OCI-LY7 (cell line): ENCODE measurements at regions not wholly inside any gene's neighbourhood (a gene's known extent, or its start where the extent isn't known, plus 50 kb on each side); places are given as distances from the start of the nearest gene placed in this dataset.

Experiments
- BruUV-seq: library from RNA; stranded (reverse); fragments of 400-500 nt; replicated peaks from 2 replicates; lab custom pipeline; 2021; lab: Mats Ljungman, UMichigan
- CTCF ChIA-PET: fragments of 300-600 bp; sonication (Branson Sonifier 250); formaldehyde crosslinking; loops from one replicate; lab custom pipeline; 2022; ENCODE audit warnings: antibody characterized with exemption; ENCODE audit not compliant: unreplicated experiment; lab: Charles Lee
- POLR2A ChIA-PET: fragments of 300-600 bp; sonication (Branson Sonifier 250); formaldehyde crosslinking; loops from one replicate; lab custom pipeline; 2022; ENCODE audit warnings: antibody characterized with exemption; lab: Charles Lee
- DNase-seq: peaks from one replicate; pipeline ENCODE4 v3.0.0-alpha.2; 2015; ENCODE audit warnings: low spot score
- H2AFZ ChIP-seq: fragments of 200-600 bp; sonication (generic), shearing (Covaris generic); 2 replicates; pipeline ENCODE4 v1.6.1; 2014; ENCODE audit warnings: mild to moderate bottlenecking, antibody characterized with exemption, low read length, moderate library complexity
- H3K27ac ChIP-seq: fragments of 200-600 bp; sonication (generic); 2 replicates; pipeline ENCODE4 v1.5.1; 2014; ENCODE audit warnings: mixed run types, low read depth, mild to moderate bottlenecking, moderate library complexity, low read length, inconsistent platforms; ENCODE audit not compliant: poor library complexity, severe bottlenecking
- H3K36me3 ChIP-seq: fragments of 200-600 bp; sonication (generic); 2 replicates; pipeline ENCODE4 v1.6.1; 2014; ENCODE audit warnings: mild to moderate bottlenecking, antibody characterized with exemption, low read length, moderate library complexity, mixed read lengths; ENCODE audit not compliant: insufficient read depth
- H3K4me1 ChIP-seq: fragments of 200-600 bp; sonication (generic); 2 replicates; pipeline ENCODE4 v1.5.1; 2014; ENCODE audit warnings: mild to moderate bottlenecking, low read length; ENCODE audit not compliant: insufficient read depth, poor library complexity, severe bottlenecking
- H3K4me2 ChIP-seq: fragments of 200-600 bp; sonication (generic); 2 replicates; pipeline ENCODE4 v1.6.1; 2014; ENCODE audit warnings: mild to moderate bottlenecking, low read length
- H3K4me3 ChIP-seq: fragments of 200-600 bp; sonication (generic); 2 replicates; pipeline ENCODE4 v1.5.1; 2014; ENCODE audit warnings: mild to moderate bottlenecking, low read depth, low read length; ENCODE audit not compliant: poor library complexity, severe bottlenecking
- H3K79me2 ChIP-seq: fragments of 200-600 bp; sonication (generic); 2 replicates; pipeline ENCODE4 v1.6.1; 2016; ENCODE audit warnings: low read depth, mild to moderate bottlenecking, low read length, moderate library complexity, mixed read lengths; ENCODE audit not compliant: insufficient read depth
- H3K9me2 ChIP-seq: fragments of 200-600 bp; sonication (generic); 2 replicates; pipeline ENCODE4 v1.6.1; 2016; ENCODE audit warnings: mild to moderate bottlenecking, low read length, mixed read lengths; ENCODE audit not compliant: insufficient read depth
- H3K9me3 ChIP-seq: fragments of 200-600 bp; sonication (generic); 2 replicates; pipeline ENCODE4 v1.6.1; 2014; ENCODE audit warnings: mild to moderate bottlenecking, mixed run types, low read length, mixed read lengths
- H4K20me1 ChIP-seq: fragments of 200-600 bp; sonication (generic); 2 replicates; pipeline ENCODE4 v1.6.1; 2014; ENCODE audit warnings: mild to moderate bottlenecking, antibody characterized with exemption, low read length, moderate library complexity, mixed read lengths; ENCODE audit not compliant: insufficient read depth
- EZH2phosphoT487 ChIP-seq: fragments of 200-600 bp; sonication (generic); IDR thresholded peaks from 2 replicates; pipeline ENCODE4 v1.6.1; 2018; ENCODE audit warnings: low read depth, borderline replicate concordance, mild to moderate bottlenecking, mixed run types, antibody characterized with exemption, low read length, moderate library complexity, mixed read lengths
- intact Hi-C: fragments of 100-400 bp; cut with micrococcal nuclease; formaldehyde crosslinking; loops from one replicate; pipeline ENCODE4 v1.10.0; 2022; ENCODE audit not compliant: unreplicated experiment
- TF ChIP-seq, protein P1 (sequence below): fragments of 200-600 bp; sonication (generic); conservative IDR thresholded peaks from 2 replicates; pipeline ENCODE4 v1.5.1; 2014; ENCODE audit warnings: mild to moderate bottlenecking, antibody characterized with exemption, low read length, moderate library complexity, mixed read lengths

DNA sequence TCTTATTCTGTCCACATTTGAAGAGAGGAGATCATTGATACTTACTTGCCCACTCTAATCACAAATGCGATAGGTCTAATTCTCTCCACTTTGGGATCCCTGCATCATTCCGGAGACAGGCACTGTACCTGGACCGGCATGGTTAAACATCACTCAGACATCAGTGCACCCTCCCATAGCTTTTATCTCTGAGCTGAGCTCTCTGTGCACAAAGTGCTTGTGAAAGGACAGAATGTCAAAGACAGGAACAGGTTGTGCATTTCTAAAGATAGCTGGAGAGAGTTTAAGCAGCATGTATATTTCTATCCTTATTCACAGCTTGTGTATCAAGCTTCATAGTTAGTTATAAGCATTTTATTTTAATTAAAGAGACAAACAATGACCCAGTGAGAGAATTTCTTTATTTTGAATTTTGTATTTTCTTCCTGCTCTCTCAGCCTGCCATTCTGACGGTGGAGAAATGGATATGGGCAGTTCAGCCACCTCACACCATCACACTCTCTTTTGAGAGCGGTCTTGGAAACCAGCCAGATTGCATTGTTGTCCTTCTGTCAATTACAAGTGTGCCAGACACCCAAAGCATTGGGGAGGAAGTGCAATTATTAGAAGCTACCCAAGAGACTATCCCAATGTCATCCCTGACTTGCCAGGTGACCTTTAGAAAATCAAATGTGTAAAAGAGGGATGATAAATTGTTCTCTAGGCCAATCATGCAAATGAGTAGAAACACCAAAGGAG lies 65.2 kb upstream of the CHL1 start:
- Histone ChIP-seq H3K27ac (no peak overlapping the region), H3K9me3 (no peaks in the 10 kb centered on the region), H2AFZ (no peak overlapping the region), H3K4me3 (no peak overlapping the region), H3K4me1 (no peaks in the 10 kb centered on the region), H3K9me2 (no peaks in the 10 kb centered on the region), H3K4me2 (no peak overlapping the region), H4K20me1 (no peaks in the 10 kb centered on the region), H3K36me3 (no peaks in the 10 kb centered on the region), H3K79me2 (no peaks in the 10 kb centered on the region)
- ChIA-PET POLR2A (interaction anchor here (0.6 kb wide), 1 partner anchor 29 kb away, joined by 3 read pairs; no protein-coding TSS in a partner anchor), CTCF (no interaction called here)
- TF ChIP-seq, protein P1, sequence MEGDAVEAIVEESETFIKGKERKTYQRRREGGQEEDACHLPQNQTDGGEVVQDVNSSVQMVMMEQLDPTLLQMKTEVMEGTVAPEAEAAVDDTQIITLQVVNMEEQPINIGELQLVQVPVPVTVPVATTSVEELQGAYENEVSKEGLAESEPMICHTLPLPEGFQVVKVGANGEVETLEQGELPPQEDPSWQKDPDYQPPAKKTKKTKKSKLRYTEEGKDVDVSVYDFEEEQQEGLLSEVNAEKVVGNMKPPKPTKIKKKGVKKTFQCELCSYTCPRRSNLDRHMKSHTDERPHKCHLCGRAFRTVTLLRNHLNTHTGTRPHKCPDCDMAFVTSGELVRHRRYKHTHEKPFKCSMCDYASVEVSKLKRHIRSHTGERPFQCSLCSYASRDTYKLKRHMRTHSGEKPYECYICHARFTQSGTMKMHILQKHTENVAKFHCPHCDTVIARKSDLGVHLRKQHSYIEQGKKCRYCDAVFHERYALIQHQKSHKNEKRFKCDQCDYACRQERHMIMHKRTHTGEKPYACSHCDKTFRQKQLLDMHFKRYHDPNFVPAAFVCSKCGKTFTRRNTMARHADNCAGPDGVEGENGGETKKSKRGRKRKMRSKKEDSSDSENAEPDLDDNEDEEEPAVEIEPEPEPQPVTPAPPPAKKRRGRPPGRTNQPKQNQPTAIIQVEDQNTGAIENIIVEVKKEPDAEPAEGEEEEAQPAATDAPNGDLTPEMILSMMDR = no peak
- no peak for TF ChIP-seq EZH2phosphoT487
- intact Hi-C loops = no loop called here
- DNase-seq = no peak
- no TSS peak for BruUV-seq

DNA sequence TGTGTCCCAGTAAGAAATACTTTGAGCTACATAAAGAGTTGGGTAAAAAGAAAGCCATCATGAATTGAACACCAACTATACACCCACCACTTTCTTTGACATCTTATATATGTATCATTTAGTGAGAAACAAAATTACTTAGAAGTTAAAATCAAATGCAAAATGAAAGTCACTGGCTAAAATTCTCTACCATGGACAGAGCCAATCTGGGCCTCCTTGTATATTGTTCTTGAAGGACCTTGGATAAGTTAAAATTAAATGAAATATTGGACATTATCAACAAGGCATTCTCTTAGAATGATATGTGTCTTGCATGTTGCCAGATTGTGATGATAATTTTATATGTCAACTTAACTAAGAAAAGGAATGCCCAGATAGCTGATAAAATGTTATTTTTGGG lies 64.2 kb upstream of the CHL1 start:
- CTCF ChIA-PET = no interaction called here
- TF ChIP-seq EZH2phosphoT487 = no peak
- TF ChIP-seq, protein P1 = no peak

DNA sequence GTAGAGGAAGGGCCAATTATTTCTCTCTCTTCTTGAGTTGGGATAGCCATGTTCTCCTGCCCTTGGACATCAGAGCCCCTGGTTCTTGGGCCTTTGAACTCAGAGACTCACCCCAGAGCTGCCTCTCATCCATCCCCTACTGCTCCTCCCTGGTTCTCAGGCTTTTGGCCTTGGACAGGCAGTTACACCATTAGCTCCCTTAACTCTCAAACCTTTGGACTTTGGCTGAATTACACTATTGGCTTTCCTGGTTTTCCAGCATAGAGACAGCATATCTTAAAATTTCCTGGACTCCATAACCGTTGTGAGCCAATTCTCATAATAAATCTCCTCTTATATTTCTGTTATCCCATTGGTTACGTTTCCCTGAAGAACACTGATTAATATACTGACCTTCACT lies 63.7 kb upstream of the CHL1 start:
- POLR2A ChIA-PET = interaction anchor here (0.6 to 1.0 kb wide), 2 partner anchors 10 to 85 kb away, joined by 3 read pairs; no protein-coding TSS in a partner anchor
- Histone ChIP-seq H3K27ac (no peak overlapping the region), H3K9me3 (no peaks in the 10 kb centered on the region), H2AFZ (no peak overlapping the region), H3K4me1 (no peaks in the 10 kb centered on the region), H3K4me2 (no peak overlapping the region), H3K9me2 (no peaks in the 10 kb centered on the region), H3K36me3 (no peaks in the 10 kb centered on the region), H4K20me1 (no peaks in the 10 kb centered on the region), H3K4me3 (no peak overlapping the region), H3K79me2 (no peaks in the 10 kb centered on the region)
- CTCF ChIA-PET = no interaction called here
- BruUV-seq = no TSS peak
- TF ChIP-seq EZH2phosphoT487 = no peak
- TF ChIP-seq, protein P1 = no peak
- DNase-seq = no peak
- intact Hi-C loops = no loop called here

More for the DNA sequence above, 64.2 kb upstream of the CHL1 start:
- no peak overlapping the region for H3K4me2 ChIP-seq
- no peaks in the 10 kb centered on the region for H4K20me1 ChIP-seq
- H3K27ac ChIP-seq = no peak overlapping the region
- no TSS peak for BruUV-seq
- POLR2A ChIA-PET = interaction anchor here (0.7 kb wide), 1 partner anchor 52 kb away, joined by 3 read pairs; no protein-coding TSS in a partner anchor
- H3K4me1 ChIP-seq = no peaks in the 10 kb centered on the region
- H3K79me2 ChIP-seq = no peaks in the 10 kb centered on the region
- intact Hi-C loops = no loop called here
- no peaks in the 10 kb centered on the region for H3K9me3 ChIP-seq
- H2AFZ ChIP-seq = no peak overlapping the region
- H3K4me3 ChIP-seq = no peak overlapping the region
- H3K36me3 ChIP-seq = no peaks in the 10 kb centered on the region
- no peaks in the 10 kb centered on the region for H3K9me2 ChIP-seq
- DNase-seq = no peak
